Sigmoid colon (tissue), 6 donors: ENCODE measurements at regions not wholly inside any gene's neighbourhood (a gene's known extent, or its start where the extent isn't known, plus 50 kb on each side); places are given as distances from the start of the nearest gene placed in this dataset.
"Not testable (repeated sequence)": the region's sequence is repeated elsewhere in the genome, so short reads cannot be mapped to it uniquely, and the experiment has no call there.

Experiments
- DNase-seq: peaks from one replicate; pipeline ENCODE4 v3.0.0-alpha.2; 2019
- H3K27ac ChIP-seq, 4 donors: fragments of 200-600 bp; sonication (generic); one replicate each; pipeline ENCODE4 v1.5.1; 2016 to 2019; ENCODE audit warnings: mild to moderate bottlenecking in 1 of 4
- H3K27me3 ChIP-seq, 3 donors: fragments of 200-600 bp; sonication (generic); one replicate each; pipeline ENCODE4 v1.5.1; 2019; ENCODE audit warnings: mild to moderate bottlenecking in 1 of 3
- H3K36me3 ChIP-seq, 4 donors: fragments of 200-600 bp; sonication (generic); one replicate each; pipeline ENCODE4 v1.5.1; 2016 to 2019
- H3K4me1 ChIP-seq, 4 donors: fragments of 200-600 bp; sonication (generic); one replicate each; pipeline ENCODE4 v1.5.1; 2017 to 2019
- H3K4me3 ChIP-seq, 4 donors: fragments of 200-600 bp; sonication (generic); one replicate each; pipeline ENCODE4 v1.5.1; 2017 to 2019; ENCODE audit warnings: mild to moderate bottlenecking in 2 of 4, moderate library complexity in 1 of 4
- H3K9me3 ChIP-seq, 4 donors: fragments of 200-600 bp in 3 of 4; sonication (generic) in 3 of 4; one replicate each; pipeline versions ENCODE4 v1.5.1 to v1.6.1; 2013 to 2019
- CTCF ChIP-seq, 4 experiments: fragments of 450-650 bp in 3 of 4; fragments of 200-600 bp in 1 of 4; IDR thresholded peaks; one replicate each; pipeline ENCODE4 v1.5.1; 2016 to 2019; ENCODE audit warnings: antibody characterized with exemption in 4 of 4, mild to moderate bottlenecking in 3 of 4, moderate library complexity in 2 of 4
- EP300 ChIP-seq, 4 donors: sonication (generic); formaldehyde crosslinking; IDR thresholded peaks; one replicate each; pipeline ENCODE4 v1.6.1; 2017; ENCODE audit warnings: antibody characterized with exemption in 4 of 4
- POLR2A ChIP-seq, 2 donors: fragments of 450-650 bp; IDR thresholded peaks; one replicate each; pipeline ENCODE4 v1.6.1; 2016; ENCODE audit warnings: antibody characterized with exemption in 2 of 2, mild to moderate bottlenecking in 2 of 2, moderate library complexity in 2 of 2
- POLR2AphosphoS5 ChIP-seq, 4 donors: sonication (generic); formaldehyde crosslinking; IDR thresholded peaks; one replicate each; pipeline ENCODE4 v1.6.1; 2017; ENCODE audit warnings: antibody characterized with exemption in 4 of 4
- WGBS, 2 donors: extraction: QIAGEN DNeasy Blood & Tissue Kit; methylation state at CpG; one replicate each; pipeline ENCODE4 v1.1.7; 2013; 5-methylcytosine and 5-hydroxymethylcytosine counted together
- intact Hi-C: fragments of 100-400 bp; cut with DNase I; formaldehyde crosslinking; loops from one replicate; pipeline ENCODE4 v1.15.1; 2023
- donor health status: healthy with polysubstance abuse.
- donor health status: healthy.

- no peak overlapping the region for H3K27ac ChIP-seq
- intact Hi-C loops, result no loop called here
- no peaks in the 10 kb centered on the region for H3K36me3 ChIP-seq
- H3K9me3 ChIP-seq, result no peaks in the 10 kb centered on the region
- WGBS, 2 donors, result 89 to 93% methylated on average over 12 of the region's 12 CpGs
- H3K4me3 ChIP-seq, result no peak overlapping the region
- peaks cover 0 to 24% (median 13%) of the 10 kb centered on the region in 4 donors for H3K4me1 ChIP-seq
- no peaks in the 10 kb centered on the region for H3K27me3 ChIP-seq
- TF ChIP-seq POLR2AphosphoS5 (IDR thresholded peaks at IDR 0.05), result no peak
- TF ChIP-seq EP300 (IDR thresholded peaks at IDR 0.05), result no peak
- no peak for TF ChIP-seq CTCF (IDR thresholded peaks at IDR 0.05)
- TF ChIP-seq POLR2A (IDR thresholded peaks at IDR 0.05), result no peak
- peak; percentile 45 for DNase-seq
These were observed 126.1 kb upstream of the FAM20C start for GRCh38 chr7:66296-66695.

DNA sequence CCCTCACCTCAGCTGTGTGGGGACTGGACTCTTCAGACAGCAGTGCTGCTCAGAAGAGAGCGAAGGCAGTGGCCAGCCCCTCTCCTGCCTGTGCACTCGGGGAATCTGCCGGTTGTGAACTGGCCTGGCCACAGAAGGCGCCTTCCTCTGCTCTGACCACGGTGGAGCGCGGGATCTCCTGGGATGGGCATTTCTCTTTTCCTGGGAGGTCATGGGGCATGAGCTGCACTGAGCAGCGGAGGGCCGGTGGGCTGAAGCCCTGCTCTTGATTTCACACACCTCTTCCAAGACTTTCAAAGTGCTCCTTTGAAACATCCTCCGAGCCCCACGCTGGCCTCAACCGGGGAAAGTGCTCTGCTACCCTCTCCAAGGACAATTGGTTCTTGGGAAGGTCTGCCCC is 125.6 kb upstream of the FAM20C start:
- peak; percentile 52 for DNase-seq
- 93 to 94% methylated on average over 12 of the region's 12 CpGs for WGBS, 2 donors
- Histone ChIP-seq H3K36me3 (no peaks in the 10 kb centered on the region), H3K27me3 (no peaks in the 10 kb centered on the region), H3K9me3 (no peaks in the 10 kb centered on the region), H3K4me1 (peaks cover 0 to 24% (median 13%) of the 10 kb centered on the region in 4 donors), H3K27ac (no peak overlapping the region), H3K4me3 (no peak overlapping the region)
- no peak for TF ChIP-seq POLR2AphosphoS5 (IDR thresholded peaks at IDR 0.05)
- TF ChIP-seq POLR2A (IDR thresholded peaks at IDR 0.05), result no peak
- no peak for TF ChIP-seq CTCF (IDR thresholded peaks at IDR 0.05)
- TF ChIP-seq EP300 (IDR thresholded peaks at IDR 0.05), result no peak
- intact Hi-C loops, result no loop called here

GRCh38 chr7:67661-68395 is 124.5 kb upstream of the FAM20C start:
- peak overlapping the region in 2 of 4 donors; percentile 37 to 62 for H3K27ac ChIP-seq
- no peaks in the 10 kb centered on the region for H3K9me3 ChIP-seq
- peak; percentile 57 for DNase-seq
- H3K4me1 ChIP-seq, result peaks cover 0 to 24% (median 13%) of the 10 kb centered on the region in 4 donors
- intact Hi-C loops, result no loop called here
- TF ChIP-seq CTCF (IDR thresholded peaks at IDR 0.05), result no peak
- TF ChIP-seq POLR2A (IDR thresholded peaks at IDR 0.05), result no peak
- no peak for TF ChIP-seq POLR2AphosphoS5 (IDR thresholded peaks at IDR 0.05)
- no peak for TF ChIP-seq EP300 (IDR thresholded peaks at IDR 0.05)
- no peaks in the 10 kb centered on the region for H3K27me3 ChIP-seq
- 92% methylated on average over 11 of the region's 11 CpGs for WGBS, 2 donors
- no peak overlapping the region for H3K4me3 ChIP-seq
- H3K36me3 ChIP-seq, result no peaks in the 10 kb centered on the region

- H3K4me1 ChIP-seq, result peaks cover 0 to 21% (median 12%) of the 10 kb centered on the region in 4 donors
- DNase-seq, result peak; percentile 69
- intact Hi-C loops, result no loop called here
- 88% methylated on average over 17 of the region's 17 CpGs for WGBS, 2 donors
- no peak overlapping the region for H3K4me3 ChIP-seq
- peak overlapping the region in 3 of 4 donors; percentile 2 to 62 (median 37) for H3K27ac ChIP-seq
- H3K27me3 ChIP-seq, result no peaks in the 10 kb centered on the region
- H3K9me3 ChIP-seq, result no peaks in the 10 kb centered on the region
- TF ChIP-seq EP300 (IDR thresholded peaks at IDR 0.05), result no peak
- no peak for TF ChIP-seq POLR2AphosphoS5 (IDR thresholded peaks at IDR 0.05)
- no peak for TF ChIP-seq CTCF (IDR thresholded peaks at IDR 0.05)
- TF ChIP-seq POLR2A (IDR thresholded peaks at IDR 0.05), result no peak
- H3K36me3 ChIP-seq, result no peaks in the 10 kb centered on the region
These were observed 123.7 kb upstream of the FAM20C start for GRCh38 chr7:68629-69028.

- DNase-seq, H3K27me3 ChIP-seq, intact Hi-C loops, H3K36me3 ChIP-seq, H3K4me3 ChIP-seq, H3K9me3 ChIP-seq: not testable (repeated sequence)
- Histone ChIP-seq H3K27ac (peak overlapping the region in 3 of 4 donors; percentile 2 to 62 (median 37)), H3K4me1 (peaks cover 0 to 16% (median 10%) of the 10 kb centered on the region in 4 donors)
- no CpG with 5 or more reads among the region's 4 CpGs for WGBS, 2 donors
These were observed 123.3 kb upstream of the FAM20C start for GRCh38 chr7:69052-69451.

GRCh38 chr7:69499-70123 is 122.8 kb upstream of the FAM20C start:
- H3K4me3 ChIP-seq, H3K9me3 ChIP-seq, DNase-seq, intact Hi-C loops, H3K36me3 ChIP-seq, H3K27me3 ChIP-seq: not testable (repeated sequence)
- peaks cover 0 to 11% (median 5%) of the 10 kb centered on the region in 4 donors for H3K4me1 ChIP-seq
- WGBS, 2 donors, result 82 to 83% methylated on average over 7 to 10 of the region's 11 CpGs
- peak overlapping the region; percentile 35 to 70 (median 66) for H3K27ac ChIP-seq

GRCh38 chr7:70207-70606 is 122.2 kb upstream of the FAM20C start:
- H3K4me3 ChIP-seq, H3K4me1 ChIP-seq, DNase-seq, intact Hi-C loops, H3K27me3 ChIP-seq, H3K9me3 ChIP-seq, H3K36me3 ChIP-seq: not testable (repeated sequence)
- WGBS, 2 donors, result 74 to 80% methylated on average over 3 of the region's 4 CpGs
- H3K27ac ChIP-seq, result peak overlapping the region; percentile 35 to 70 (median 66)
